HUES6 (cell line): ENCODE measurements at regions not wholly inside any gene's neighbourhood (a gene's known extent, or its start where the extent isn't known, plus 50 kb on each side); places are given as distances from the start of the nearest gene placed in this dataset.

Experiments
- H3K27ac ChIP-seq: 2 replicates; pipeline ENCODE4 v1.7.0; 2013; ENCODE audit warnings: low read depth, mild to moderate bottlenecking, low read length, inconsistent platforms
- H3K27me3 ChIP-seq: 2 replicates; pipeline ENCODE4 v1.6.1; 2013; ENCODE audit warnings: low read length; ENCODE audit not compliant: control insufficient read depth, insufficient read depth
- H3K36me3 ChIP-seq: 2 replicates; pipeline ENCODE4 v1.6.1; 2013; ENCODE audit warnings: low read length; ENCODE audit not compliant: control insufficient read depth, insufficient read depth
- H3K4me1 ChIP-seq: 2 replicates; pipeline ENCODE4 v1.6.1; 2013; ENCODE audit warnings: low read length; ENCODE audit not compliant: control insufficient read depth, insufficient read depth
- H3K4me3 ChIP-seq: 2 replicates; pipeline ENCODE4 v1.5.1; 2013; ENCODE audit warnings: low read depth, low read length
- H3K9ac ChIP-seq: one replicate; pipeline ENCODE4 v1.6.1; 2013; ENCODE audit warnings: mild to moderate bottlenecking, low read length
- H3K9me3 ChIP-seq: 2 replicates; pipeline ENCODE4 v1.6.1; 2013; ENCODE audit warnings: low read depth, low read length; ENCODE audit not compliant: control insufficient read depth, insufficient read depth

DNA sequence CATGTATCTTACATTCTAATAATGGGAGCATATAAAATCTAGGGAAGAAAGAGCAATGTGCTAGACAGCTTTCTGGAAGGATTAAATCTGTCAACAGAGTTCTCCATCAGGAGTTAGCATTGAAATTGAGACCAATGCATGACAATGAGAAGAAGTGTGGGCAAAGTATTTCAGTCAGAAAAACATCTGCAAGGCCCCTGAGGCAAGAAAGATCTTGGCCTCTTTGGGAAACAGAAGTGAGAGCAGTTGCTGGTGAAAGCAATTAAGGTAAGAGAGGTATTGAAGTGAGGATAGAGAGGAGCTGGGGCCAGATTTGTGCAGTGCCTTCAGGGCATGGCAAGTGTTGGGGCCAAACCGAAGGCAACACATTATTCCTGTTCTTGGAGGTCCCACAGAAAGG lies 999.1 kb downstream of the STPG2 start:
- Histone ChIP-seq H3K4me3 (no peak overlapping the region), H3K4me1 (peaks cover 32% of the 10 kb centered on the region), H3K27me3 (no peaks in the 10 kb centered on the region), H3K27ac (no peak overlapping the region; the same call in 1 of the 2 replicates), H3K9me3 (peaks cover 3% of the 10 kb centered on the region), H3K36me3 (peaks cover 8% of the 10 kb centered on the region), H3K9ac (no peak overlapping the region)

DNA sequence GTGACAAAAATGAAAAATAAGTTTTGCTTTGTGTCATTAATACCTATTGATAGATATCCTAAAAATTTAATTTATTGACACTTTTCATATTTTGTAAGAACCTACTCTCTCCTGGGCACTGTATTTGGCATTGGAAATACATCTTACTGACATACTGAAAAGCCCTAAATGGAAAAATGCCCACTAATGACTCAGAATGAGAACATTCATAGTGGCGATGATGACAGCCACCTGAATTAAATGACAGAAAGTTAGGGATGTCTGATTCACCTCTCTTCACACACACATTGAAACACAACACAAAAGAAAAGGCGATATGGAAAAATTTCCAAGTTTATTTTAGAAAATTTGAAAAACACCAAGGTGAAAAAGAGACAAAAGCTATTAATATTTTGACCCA lies 992.3 kb downstream of the STPG2 start:
- Histone ChIP-seq H3K4me3 (no peak overlapping the region), H3K27ac (no peak overlapping the region)

DNA sequence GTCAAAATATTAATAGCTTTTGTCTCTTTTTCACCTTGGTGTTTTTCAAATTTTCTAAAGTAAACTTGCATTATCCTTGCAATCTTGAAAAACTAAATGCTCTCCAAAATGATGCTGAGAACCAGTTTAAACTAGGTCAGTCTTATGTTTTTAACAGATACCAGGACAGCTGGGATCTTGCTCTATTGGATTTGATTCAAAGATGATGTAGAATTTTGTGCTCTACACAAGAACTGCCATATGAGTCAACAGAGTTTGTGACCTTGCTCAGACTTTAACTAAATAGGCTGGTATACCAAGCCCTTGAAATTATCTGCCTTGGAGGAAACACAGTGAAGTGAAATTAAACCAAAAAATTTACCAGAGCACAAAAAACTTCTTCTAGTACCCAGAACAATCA lies 991.1 kb downstream of the STPG2 start:
- Histone ChIP-seq H3K27me3 (no peaks in the 10 kb centered on the region), H3K4me3 (no peak overlapping the region), H3K27ac (no peak overlapping the region), H3K4me1 (peaks cover 5% of the 10 kb centered on the region; the same call in 1 of the 2 replicates), H3K9me3 (no peaks in the 10 kb centered on the region), H3K9ac (no peak overlapping the region), H3K36me3 (no peaks in the 10 kb centered on the region)

More for the DNA sequence above, 992.3 kb downstream of the STPG2 start:
- no peaks in the 10 kb centered on the region for H3K9me3 ChIP-seq
- no peaks in the 10 kb centered on the region for H3K27me3 ChIP-seq
- H3K9ac ChIP-seq: no peak overlapping the region
- no peaks in the 10 kb centered on the region for H3K36me3 ChIP-seq
- peaks cover 5% of the 10 kb centered on the region; the same call in 1 of the 2 replicates for H3K4me1 ChIP-seq

DNA sequence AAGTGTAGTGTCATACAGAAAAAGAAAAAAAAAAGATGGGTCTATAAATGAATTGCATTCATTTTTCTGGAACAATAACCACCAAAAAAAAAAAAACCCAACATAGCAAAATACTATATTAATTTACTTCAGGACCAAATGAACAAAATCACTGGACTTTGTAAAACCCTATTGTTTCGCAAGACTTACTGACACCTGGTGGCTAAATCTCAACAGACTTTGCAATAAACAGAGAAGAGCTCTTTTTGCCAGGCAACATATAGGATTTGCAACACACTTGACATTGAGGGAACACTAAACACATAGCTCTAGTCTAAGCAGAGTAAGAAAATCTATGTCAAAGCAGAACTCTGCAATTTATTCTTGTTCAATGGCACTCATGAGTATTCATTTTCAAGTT lies 990.2 kb downstream of the STPG2 start:
- Histone ChIP-seq H3K9ac (no peak overlapping the region), H3K36me3 (no peaks in the 10 kb centered on the region), H3K4me1 (peaks cover 5% of the 10 kb centered on the region; the same call in 1 of the 2 replicates), H3K4me3 (no peak overlapping the region), H3K27me3 (no peaks in the 10 kb centered on the region), H3K27ac (no peak overlapping the region), H3K9me3 (no peaks in the 10 kb centered on the region)

DNA sequence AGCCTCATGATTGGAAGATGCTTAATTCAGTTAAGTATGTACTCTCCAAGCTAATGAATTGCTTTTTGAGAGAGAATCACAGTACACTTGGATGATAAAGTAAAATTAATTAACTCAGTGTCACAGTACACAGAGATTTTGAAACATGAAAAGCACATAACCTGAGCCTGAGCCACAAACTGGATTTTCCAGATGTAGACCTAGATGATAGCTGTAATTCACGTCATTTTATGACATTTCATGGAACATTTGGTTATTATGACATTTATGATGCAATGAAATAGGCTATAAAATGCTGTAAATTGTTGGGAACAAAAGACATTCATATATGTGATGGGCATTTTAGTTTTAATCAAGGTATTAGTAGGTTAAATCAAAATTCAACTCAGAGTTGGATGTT lies 983.7 kb downstream of the STPG2 start:
- H3K9me3 ChIP-seq: no peaks in the 10 kb centered on the region
- H3K27ac ChIP-seq: no peak overlapping the region
- no peak overlapping the region for H3K9ac ChIP-seq
- H3K4me1 ChIP-seq: peaks cover 5% of the 10 kb centered on the region; the same call in 1 of the 2 replicates
- H3K27me3 ChIP-seq: no peaks in the 10 kb centered on the region
- no peaks in the 10 kb centered on the region for H3K36me3 ChIP-seq
- no peak overlapping the region for H3K4me3 ChIP-seq

DNA sequence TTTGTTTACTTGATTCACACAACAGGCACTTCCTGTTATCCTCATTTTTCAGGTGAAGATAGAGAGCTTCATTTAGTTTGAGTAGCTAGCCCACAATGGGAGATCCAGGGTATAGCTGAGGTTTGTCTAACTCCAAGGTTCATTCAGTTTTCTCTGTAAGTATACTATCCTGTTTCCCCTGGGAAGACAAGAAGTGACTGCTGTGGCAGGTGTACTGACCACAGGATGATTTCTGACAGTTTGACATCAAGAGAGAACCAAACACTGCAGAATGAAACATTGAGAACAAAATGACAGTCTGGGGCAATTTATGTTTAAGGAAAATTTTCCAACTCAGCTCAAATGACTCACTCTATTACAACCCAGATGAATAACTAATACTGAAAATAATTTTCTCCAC lies 958.0 kb downstream of the STPG2 start:
- no peak overlapping the region for H3K9ac ChIP-seq
- H3K36me3 ChIP-seq: no peaks in the 10 kb centered on the region
- no peak overlapping the region for H3K27ac ChIP-seq

DNA sequence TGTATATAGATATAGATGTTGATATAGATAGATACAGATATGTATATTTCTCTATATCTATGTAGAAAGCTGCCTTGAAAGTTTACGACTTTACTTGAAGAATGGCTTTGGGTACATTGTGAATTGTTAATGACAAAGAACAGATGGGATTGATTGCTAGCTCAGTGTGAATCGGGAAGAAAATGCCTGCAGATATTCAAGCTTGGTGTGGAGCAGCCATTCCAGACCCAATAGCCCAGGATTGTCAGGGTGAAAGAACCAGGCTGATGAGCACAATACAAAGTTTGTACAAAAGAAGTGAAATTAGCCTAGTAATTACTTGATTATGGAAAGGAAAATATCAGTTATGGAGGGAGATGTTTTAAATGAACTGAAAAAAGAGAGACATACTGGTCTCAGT lies 946.2 kb downstream of the STPG2 start:
- Histone ChIP-seq H3K27ac (no peak overlapping the region), H3K9me3 (no peaks in the 10 kb centered on the region), H3K4me3 (no peak overlapping the region), H3K27me3 (no peaks in the 10 kb centered on the region), H3K9ac (no peak overlapping the region), H3K4me1 (peaks cover 4% of the 10 kb centered on the region; the same call in 1 of the 2 replicates), H3K36me3 (no peaks in the 10 kb centered on the region)

More for the DNA sequence above, 958.0 kb downstream of the STPG2 start:
- Histone ChIP-seq H3K4me3 (no peak overlapping the region), H3K27me3 (no peaks in the 10 kb centered on the region), H3K4me1 (peaks cover 5% of the 10 kb centered on the region; the same call in 1 of the 2 replicates), H3K9me3 (0 out of 2 replicates have a peak, but pooled peaks cover 5% of the 10 kb centered on the region)

DNA sequence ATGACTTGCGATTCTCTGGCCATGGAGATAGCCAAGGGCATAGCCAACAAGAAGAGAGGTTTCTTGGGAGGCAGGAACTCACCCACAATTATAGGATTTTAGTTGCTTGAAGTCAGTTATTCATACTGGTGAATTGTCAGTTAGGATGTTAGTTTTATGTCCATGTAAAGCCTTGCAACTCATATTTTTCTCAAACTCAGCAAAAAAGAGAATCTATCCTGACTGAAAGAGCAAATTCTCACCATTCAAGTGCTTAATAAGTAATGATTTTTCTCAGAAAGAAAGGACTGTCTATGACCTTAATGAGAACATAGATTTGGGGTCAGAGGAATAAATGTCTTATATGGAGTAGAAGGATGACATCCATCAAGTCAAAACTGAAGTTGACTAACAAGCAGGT lies 934.5 kb downstream of the STPG2 start:
- Histone ChIP-seq H3K27me3 (no peaks in the 10 kb centered on the region), H3K27ac (no peak overlapping the region), H3K9me3 (no peaks in the 10 kb centered on the region), H3K9ac (no peak overlapping the region), H3K4me1 (no peaks in the 10 kb centered on the region), H3K4me3 (no peak overlapping the region), H3K36me3 (no peaks in the 10 kb centered on the region)

DNA sequence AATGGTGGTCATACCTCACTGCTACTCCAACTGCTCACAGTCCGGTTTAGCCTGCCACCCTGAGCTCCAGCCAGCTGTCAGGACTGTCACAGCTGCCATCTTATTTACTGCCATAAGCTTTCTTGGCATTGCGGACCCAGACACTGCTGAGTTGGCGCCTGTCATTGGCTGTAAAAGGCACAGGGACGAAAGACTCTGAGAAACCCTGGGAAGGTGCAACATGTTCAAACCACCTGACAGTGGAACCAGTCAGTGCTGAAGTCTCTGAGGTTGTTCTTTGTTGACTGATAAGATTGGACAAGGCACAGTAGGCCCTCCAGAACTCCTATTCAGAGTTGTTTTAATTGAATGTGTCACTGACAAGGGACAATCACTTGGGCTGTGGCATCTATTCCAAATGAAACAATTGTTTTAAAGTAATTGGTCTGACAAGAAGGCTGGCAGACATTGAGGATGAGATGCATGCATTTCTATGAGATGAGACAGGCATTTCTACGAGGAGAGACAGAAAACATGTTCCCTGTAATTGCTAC lies 927.8 kb downstream of the STPG2 start:
- Histone ChIP-seq H3K4me1 (no peaks in the 10 kb centered on the region), H3K9ac (no peak overlapping the region), H3K4me3 (no peak overlapping the region), H3K27me3 (no peaks in the 10 kb centered on the region), H3K36me3 (no peaks in the 10 kb centered on the region), H3K27ac (no peak overlapping the region), H3K9me3 (no peaks in the 10 kb centered on the region)

DNA sequence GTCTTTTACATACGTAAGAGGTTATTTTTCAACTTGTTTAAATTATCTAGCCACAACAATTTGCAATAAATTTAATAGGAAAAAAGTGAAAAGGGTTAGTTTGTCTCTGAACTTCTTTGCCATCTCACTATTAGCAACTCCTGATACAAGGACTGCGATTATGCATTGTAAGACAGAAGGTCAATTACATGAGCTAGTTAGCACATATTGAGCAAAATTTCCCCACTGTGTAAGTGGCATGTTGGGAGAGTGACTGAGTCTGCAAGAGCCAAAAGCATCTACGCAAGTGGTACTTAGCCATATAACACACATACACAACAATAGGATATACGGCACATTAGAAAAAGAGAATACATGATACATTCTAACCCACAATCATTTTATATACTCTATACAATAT lies 927.2 kb downstream of the STPG2 start:
- Histone ChIP-seq H3K27me3 (no peaks in the 10 kb centered on the region), H3K4me1 (no peaks in the 10 kb centered on the region), H3K36me3 (no peaks in the 10 kb centered on the region), H3K9me3 (no peaks in the 10 kb centered on the region), H3K27ac (no peak overlapping the region), H3K4me3 (no peak overlapping the region), H3K9ac (no peak overlapping the region)

DNA sequence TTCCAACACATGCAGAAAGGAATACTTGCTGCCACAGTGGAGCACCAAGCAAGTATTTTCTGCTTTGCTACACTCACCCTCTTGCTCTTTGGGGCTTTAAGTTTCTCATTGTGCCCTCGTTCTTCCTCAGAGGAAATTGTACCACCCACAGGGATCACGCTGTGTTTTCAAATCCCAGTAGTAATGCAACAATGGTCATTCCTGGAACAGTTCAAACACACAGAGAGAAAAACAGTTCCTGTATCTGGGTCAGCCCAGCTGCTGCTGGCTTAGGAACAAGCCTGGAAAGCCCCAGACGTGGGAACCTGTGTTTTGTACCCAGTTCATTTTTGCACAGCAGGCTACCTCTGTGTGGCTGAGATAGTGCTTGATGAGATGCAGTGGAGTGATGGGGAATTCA lies 907.8 kb downstream of the STPG2 start:
- Histone ChIP-seq H3K36me3 (no peaks in the 10 kb centered on the region), H3K9me3 (no peaks in the 10 kb centered on the region), H3K27ac (no peak overlapping the region), H3K27me3 (no peaks in the 10 kb centered on the region), H3K4me3 (no peak overlapping the region), H3K4me1 (peaks cover 7% of the 10 kb centered on the region), H3K9ac (no peak overlapping the region)
